GOT3 (cell line): ENCODE measurements at regions not wholly inside any gene's neighbourhood (a gene's known extent, or its start where the extent isn't known, plus 50 kb on each side); places are given as distances from the start of the nearest gene placed in this dataset.
"Not testable (repeated sequence)": the region's sequence is repeated elsewhere in the genome, so short reads cannot be mapped to it uniquely, and the experiment has no call there.

ENCODE experiments used
- DNase-seq: peaks from one replicate; lab custom pipeline; 2025; ENCODE audit warnings: mixed read lengths; lab: John Stamatoyannopoulos, UW

DNA sequence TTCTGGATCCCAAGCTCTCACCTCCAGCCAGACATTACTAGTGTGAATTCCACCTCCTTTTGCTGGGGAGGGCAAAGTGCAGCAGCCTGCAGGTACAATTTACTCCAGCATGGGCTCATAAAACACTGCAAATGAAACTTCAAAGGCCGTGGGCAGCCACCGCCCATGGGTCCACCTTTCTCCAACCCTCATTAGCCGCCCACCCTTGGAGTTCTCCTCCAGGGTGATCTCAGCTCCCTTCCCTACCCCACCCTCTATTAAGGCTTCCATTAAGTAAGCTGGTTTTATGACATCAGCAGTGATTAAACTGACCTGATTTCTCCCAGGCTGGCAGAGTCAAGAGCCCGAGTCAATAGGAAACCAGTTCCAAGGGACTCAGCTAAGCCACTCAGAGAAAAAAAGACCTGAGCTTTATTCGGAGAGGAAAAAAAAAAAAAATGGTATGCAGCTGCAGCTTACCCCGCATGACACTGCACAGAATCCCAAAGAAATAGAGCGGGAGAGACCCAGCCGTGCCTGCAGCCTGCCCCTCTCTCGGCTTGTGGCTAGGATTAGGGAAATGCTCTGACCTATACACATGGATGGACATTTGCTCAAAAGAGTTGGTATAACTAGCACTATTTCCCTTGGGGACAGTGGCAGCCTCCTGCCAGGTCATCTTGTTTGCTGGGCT, 319.6 kb downstream of the PTTG2 start:
- no peak for DNase-seq

DNA sequence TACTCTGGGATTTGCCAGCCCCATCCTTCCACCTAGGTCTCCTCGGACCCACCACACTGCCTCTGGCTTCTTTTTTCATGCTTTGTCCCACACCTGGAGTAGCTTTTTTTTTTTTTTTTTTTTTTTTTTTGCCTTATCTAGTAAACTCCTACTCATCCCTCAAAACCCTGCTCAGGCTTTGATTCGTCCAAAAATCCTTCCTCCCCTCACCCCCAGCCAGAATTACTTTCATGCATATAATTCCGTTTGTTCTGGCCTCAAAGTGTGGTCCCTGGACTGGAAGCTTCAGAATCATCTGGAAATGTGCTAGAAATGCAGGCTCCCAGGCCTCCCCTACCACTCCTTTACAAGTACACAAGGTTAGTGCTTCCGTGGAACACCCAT, 320.1 kb downstream of the PTTG2 start:
- DNase-seq = no peak

DNA sequence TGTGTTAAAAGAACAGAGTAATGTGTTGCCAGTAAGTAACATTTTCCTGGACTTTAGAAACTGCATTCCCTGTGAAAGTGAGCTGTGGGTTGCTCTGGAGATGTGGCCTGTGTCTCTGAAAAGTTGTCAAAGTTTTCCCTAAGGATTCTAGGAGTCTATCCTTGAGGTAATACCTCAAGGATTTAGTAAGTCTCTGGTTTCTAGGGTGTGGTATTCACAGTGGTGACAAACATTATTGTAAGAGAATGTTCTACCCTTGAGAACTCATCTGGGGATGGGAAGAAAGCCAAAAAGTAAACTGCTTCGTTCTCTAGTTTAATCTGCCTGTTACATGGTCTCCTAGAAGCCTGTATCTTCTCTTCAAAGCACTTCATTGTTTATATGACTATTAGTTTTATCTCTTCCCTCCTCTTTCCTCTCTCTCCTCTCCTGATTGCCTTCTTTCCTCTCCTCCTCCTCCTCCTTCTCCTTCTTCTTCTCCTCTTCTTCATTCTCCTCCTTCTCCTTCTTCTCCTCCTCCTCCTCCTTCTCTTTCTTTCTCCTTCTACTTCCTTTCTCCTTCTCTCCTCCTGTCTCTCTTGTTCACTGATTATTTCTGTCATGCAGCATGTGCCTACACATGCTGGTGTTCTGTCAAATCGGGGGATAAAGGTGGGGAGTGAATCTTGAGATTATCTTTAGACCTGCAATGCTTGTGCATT, 321.3 kb downstream of the PTTG2 start:
- no peak for DNase-seq

DNA sequence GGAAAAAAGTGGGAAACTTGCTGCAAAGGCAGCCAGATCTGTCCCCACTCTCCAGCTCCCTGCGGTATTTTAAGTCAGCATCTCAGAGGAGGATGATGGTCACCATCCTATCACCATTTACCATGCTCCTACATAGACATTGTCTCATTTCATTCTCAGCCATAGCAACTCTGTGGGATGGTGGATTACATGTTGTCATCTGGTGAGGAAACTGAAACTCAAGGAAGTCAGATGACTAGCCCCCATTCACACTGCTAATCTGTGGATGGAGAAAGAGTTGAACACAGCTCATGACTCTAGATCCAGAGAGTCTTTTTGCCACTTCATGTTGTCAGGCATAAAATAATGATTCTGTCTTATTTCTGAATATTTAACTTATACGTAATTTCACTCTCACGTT, 323.5 kb downstream of the PTTG2 start:
- no peak for DNase-seq

DNA sequence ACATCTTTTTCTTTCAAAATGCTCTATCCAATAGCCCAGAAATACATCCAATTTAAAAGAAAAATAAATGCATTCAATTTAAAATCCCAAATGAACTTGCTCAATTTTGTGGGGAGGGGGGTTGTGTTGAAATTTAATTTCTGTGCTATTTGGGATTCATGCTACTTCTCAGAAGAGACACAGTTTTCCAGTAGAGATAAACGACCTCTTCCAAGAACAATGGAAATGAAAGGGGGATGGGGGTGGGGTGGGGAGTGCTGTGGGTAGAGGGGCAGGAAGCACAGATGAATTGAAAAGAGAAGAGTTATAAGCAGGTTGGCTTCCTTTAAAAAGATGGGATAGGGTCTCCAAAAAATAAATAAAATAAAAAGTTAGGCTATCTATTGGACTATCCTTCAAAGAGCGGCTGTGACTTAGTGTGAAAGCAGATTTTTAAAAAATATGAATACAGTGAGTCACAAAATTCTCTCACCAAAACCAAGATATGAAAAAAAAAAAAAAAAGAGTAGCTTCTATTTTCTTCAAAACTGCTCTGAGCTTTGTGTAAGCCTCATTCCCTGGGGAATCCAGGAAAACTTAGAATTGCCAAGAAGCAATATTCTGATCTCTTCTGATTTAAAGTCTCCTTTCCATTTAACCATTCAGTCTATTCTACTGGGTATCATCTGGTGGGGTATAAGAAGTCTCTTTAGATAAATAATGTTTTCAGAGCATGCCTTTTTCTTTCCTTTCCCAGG, 324.3 kb downstream of the PTTG2 start:
- no peak for DNase-seq

DNA sequence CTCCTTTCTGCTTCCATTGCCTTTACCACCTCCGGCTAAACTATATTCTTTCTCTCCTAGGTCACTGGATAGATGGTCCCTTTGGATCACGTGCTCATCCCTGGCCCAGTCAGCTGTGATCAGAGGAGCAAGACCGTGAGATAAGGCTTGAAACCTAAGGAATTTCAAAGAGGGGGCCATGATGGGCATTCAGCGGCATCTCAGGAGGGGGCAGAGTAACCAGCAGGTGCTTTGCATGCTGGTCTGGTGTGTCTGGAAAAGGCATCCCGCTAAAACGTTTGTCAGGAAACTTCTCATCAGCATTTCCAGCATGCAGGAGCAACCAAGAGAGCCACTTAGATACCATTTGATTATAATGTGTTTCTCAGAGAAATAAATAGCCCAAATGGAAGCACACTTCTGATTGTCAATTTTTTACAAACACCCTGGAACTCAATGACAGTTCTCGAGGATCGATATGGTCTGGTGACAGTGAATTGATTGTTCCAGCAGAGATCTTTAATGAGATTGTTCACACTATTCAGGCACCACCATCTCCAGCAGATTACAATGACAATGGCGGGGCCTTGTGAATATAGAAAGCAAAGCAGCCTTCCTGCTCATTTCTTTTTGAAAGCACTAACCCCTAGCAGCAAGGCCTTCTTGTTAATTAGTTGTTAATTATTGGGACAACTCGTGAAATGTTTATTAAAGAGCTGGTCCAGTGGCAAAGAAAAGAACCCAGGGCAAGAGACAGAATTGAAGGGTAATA, 327.1 kb downstream of the PTTG2 start:
- DNase-seq = no peak

DNA sequence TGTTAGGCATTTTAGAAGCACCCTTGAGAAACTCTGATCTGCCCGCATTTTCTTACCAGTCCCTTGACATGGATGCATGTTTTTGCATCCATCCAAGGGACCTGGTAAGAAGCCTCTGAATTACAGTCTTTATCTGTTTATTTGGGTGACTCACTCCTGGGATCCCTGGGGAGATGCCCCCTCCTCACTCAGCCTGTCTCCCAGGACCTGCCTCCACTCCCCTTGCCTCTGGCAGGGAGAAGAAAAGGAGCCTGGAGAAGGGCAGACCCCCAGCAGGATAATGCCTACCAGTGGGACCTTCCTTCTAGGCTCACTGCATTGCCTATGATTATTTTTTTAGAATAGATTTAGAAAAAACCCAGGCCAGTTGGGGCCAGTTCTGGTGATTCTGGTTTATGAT, 329.4 kb downstream of the PTTG2 start:
- no peak for DNase-seq

DNA sequence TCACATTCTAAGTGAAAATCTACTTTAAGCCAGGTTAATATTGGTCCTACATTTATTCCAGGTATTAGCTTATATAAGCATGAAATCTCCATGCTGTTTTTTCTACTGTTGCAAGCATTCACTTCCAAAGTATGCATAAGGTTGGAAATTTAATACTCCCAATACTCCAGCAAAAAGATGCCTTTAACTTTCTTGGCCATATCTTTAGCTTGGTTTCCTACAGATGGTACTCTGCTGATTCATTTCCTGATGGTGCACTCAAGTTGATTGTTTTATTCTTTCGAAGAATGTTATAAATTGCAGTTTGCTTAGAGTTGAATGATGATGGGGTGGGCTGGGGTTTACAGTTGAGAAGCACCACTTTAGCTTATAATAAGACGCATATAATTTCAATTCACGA, 330.2 kb downstream of the PTTG2 start:
- DNase-seq = no peak

DNA sequence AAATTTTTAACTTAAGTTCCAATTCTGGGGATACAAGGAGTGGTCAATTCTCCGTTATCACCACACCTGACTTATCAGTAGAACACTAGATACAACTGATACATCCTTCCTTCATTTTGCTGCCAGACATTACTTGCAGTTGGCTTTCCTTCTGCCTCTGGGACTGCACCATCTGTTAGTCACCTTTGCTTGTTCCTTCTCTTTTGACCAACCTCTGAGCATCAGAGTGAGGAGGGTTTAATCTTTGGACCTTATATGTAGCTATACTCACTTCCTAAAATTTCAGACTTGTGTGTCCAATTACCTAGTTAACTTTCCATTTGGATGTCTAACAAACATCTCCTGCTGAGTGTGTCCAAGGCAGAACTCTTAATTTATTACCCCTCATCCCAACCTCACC, 330.7 kb downstream of the PTTG2 start:
- no peak for DNase-seq

DNA sequence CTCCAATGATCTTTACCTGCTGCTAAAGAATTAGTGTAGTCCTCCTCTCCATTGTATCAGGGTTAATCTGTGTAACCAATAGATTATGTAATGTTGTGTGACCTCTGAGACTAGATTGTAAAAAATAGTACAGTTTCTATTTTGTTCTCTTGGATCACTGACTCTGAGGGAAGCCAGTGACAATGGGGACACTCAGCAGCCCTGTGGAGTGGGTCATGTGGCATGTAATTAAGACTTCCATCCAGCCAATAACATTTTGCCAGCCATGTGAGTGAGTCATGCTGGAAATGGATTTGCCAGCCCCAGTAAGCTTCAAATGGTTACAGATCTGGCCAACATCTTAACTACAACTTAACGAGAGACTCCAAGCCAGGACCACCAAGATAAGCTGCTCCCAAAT, 332.3 kb downstream of the PTTG2 start:
- DNase-seq = no peak

DNA sequence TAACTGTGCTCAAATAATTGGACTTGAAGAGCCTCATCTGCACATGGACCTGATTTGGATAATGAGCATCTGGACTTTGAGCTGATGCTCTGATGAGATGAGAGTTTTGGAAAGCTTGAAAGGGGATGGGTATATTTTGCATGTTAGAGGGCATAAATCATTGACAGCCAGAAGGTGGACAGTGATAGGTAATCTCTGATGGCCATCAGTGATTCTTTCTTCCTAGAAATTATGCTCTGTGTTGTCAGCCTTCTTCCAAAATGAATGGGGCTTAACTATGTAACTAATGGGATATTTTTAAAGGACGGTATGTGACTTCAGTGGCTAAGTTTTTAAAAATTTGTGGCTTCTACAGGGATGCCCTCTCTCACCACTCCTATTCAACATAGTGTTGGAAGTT, 334.0 kb downstream of the PTTG2 start:
- no peak for DNase-seq

DNA sequence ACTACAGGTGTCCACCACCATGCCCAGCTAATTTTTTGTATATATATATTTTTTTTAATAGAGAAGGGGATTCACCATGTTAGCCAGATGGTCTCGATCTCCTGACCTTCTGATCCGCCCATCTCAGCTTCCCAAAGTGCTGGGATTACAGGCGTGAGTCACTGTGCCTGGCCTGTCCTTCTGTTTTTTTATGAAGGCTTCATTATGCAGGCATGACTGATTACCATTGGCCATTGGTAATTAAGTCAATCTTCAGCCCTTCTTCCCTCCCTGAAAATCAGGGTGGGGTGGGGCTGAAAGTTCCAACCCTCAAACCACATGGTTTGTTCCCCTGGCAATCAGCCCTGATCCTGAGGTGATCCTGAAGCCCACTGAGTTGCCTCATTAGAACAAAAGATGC, 336.9 kb downstream of the PTTG2 start:
- no peak for DNase-seq

DNA sequence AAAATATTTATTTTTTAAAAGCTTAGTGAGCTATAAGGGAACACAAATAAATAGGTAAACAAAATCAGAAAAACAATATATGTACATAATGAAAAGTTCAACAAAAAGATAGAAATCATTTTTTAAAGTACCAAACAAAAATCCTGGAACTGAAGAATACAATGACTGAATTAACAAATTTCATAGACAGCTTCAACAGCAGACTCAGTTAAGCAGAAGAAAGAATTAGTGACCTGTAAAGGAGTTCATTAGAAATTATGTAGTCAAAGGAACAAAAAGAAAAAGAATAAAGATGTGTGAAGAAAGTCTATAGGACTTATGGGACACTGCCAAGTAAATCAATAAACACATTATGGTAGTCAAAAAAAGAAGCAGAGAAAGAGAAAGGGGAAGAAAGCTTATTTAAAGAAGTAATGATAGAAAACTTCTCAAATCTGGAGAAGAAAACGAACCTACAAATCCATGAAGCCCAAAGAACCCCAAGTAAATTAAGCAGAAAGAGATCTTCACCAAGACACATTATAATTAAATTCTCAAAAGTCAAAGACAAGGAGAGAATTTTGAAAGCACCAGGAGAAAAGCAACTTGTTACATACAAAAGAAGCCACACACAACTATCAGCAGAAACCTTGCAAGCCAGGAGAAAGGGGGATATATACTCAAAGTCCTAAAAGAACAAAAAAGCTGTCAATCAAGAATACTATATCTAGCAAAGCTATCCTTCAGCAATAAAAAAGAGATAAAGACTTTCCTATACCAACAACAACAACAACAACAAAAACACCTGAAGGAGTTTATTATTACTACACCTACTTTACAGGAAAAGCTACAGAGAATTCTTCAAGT, 338.9 kb downstream of the PTTG2 start:
- DNase-seq = no peak

DNA sequence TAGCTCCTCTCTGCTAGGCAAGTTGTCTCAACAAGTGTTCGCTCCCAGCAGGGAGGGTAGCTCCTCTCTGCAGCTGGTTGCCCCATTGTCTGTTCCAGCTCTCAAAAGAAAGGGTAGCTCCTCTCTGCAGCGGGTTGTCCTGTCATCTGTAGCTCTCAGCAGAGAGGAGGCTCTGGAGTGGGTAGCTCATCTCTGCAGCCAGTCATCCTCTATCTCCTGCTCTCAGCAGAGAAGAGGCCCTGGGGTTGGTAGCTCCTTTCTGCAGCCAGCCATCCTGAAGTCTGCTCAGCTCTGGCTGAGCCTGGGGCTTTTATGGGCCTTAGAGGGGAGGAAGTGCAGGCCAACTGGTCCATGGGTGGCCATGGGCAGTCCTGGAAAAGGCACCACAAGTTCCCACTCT, 342.7 kb downstream of the PTTG2 start:
- no peak for DNase-seq

DNA sequence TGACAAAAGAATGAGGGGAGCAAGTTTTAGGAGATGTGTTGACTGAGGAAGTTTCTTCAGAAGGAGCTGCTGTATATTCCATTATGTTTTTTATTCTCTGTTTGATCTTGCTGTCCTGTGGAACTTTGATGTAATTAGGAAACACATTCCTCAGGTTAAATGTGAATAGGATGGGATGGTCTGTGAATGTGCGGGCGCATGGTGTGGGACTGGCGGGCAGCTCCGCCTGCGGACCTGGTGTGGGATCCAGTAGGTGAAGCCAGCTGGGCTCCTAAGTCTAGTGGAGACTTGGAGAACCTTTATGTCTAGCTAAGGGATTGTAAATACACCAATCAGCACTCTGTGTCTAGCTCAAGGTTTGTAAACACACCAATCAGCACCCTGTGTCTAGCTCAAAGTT, 344.3 kb downstream of the PTTG2 start:
- DNase-seq = not testable (repeated sequence)

DNA sequence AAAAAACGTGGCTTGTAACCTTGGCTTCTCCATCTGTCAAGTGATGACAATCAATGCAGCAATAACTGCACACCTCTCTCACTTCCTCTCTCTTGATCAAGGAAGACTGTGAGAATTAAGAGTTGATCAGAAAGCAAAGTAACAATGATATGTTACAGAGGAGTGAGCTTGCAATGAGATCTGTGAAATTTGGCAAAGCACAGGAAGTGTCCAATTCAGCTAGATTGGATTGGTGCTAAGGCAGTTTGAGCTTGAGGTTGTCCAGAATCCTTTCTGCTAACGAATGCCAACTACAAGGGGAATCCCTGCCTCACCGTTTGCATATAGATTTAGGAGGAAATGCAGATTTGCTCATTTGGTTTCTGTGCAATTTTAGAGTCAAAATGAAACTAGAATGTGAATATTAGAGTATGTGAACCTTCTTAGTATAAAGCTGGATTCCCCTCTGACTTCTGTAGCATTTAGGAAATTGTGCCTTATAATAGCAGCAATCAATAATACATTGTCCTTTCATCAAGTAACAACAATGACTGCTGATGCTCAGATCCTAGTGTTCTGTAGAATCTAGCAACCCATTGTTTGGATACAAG, 346.4 kb downstream of the PTTG2 start:
- no peak for DNase-seq

DNA sequence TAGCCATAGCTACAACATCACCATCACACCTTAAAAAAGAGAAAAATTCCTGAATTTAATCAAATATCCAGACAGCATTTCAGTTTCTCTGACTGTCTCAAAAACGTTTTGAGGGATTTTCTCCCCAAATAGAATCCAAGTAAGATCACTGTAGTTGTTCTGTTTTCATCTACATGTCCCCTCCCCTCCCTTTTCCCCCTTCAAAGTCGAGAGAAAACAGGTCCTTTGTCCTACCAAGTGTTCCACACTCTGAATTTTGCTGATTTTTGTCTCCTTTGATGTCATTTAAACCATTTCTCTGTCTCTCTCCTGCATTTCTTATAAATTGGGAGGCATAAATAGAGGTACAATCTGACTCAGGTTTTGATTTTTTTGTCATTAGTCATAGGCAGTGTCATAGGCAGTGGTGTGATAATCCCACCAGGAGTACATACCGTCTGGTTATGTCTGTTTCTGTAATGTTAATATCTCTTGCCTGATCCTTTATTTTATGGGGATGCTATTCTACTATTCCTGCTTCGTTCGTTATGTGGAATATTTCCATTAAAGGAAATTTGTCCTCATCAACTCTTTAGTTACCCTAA, 348.6 kb downstream of the PTTG2 start:
- DNase-seq = no peak

DNA sequence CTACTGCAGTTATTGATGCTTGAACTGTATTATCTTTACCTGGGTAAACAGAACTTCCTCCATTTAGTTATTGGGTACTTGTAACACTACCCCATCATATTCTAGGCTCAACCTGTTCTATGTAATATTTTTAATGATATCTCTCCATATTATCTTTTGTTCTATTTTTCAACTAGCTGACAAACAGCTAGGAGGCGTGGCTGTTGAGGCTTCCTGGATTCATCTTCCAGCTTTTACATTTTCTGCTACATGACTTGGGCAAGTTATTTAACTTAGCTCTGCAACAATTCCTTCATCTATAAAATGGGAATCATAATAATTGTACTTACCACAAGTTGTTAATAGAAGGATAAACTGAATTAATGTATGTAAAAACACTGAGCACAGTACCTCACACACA, 349.3 kb downstream of the PTTG2 start:
- DNase-seq = no peak

DNA sequence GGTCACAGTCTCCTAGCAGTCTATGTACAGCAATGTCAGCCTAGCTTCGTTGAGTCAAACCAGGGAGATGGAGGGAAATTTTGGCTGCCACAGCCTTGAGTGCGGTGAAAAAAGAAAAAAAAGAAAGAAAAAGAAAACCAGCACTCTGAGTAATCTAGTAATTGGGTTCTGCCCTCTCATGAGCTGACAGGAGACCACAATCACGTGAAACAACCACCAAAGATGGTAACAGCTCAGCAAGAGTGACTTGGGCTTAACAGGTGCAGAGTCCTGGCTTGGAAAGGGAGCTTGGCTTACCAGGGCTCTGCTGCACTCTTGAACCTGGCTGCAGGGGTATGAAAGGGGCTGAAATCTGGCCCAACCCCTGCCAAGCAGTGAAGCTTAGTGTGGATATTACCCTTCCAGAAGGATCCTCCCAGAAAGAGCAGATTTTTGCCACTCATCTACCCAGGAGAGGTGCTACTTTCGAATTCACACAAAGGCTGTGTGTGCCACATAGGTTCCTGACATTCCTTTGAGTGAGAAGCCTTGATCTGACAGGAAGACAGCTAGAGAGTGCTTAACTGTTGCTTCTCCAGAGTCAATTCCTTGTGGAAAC, 350.3 kb downstream of the PTTG2 start:
- no peak for DNase-seq

DNA sequence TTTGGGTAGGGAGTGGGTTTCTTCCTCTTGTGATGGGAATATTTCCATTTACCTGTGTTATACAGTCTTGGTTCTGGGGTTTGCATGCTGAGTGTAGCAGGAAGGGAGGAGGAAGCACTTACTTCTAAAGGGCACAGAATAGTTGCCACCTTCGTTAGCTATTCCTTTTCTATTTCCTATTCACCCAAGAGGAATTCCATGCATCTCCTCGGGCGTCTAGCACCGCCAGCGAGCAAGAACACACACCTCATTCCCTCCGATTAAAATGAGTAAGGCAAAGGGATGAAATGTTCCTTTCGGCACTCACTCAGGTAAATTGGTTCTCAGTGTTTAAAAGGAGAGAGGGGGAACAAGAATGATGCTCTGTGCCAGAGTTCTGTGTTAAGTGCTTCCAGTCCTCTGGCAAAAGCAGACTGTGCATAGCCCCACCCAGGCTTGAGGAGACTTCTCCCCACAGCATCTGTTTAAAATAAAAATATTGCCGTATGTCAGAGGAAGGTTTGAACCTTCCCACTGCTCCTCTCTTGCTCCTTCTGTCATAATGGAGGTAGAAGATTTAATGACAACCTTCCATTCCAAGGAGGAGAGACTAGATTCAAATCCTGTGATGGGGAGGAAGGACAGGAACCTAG, 351.4 kb downstream of the PTTG2 start:
- DNase-seq = no peak
